GM23338 (cell line): ENCODE measurements at regions not wholly inside any gene's neighbourhood (a gene's known extent, or its start where the extent isn't known, plus 50 kb on each side); places are given as distances from the start of the nearest gene placed in this dataset.

Source experiments
- ATAC-seq: fragments of 200-7000 bp; cut with Tn5 transposase; 3 replicates; pipeline ENCODE4 v1.9.1; 2020
- DNase-seq: peaks from one replicate; pipeline ENCODE4 v3.0.0-alpha.2; 2015; ENCODE audit warnings: low spot score
- H2AFZ ChIP-seq: fragments of 200-600 bp; sonication (generic); 2 replicates; pipeline ENCODE4 v1.8.0; 2016; ENCODE audit warnings: antibody characterized with exemption, mild to moderate bottlenecking, moderate library complexity
- H3F3A ChIP-seq: fragments of 200-600 bp; sonication (generic); replicated peaks from 2 replicates; pipeline ENCODE4 v1.8.0; 2017; ENCODE audit warnings: antibody characterized with exemption, mixed run types, low read depth
- H3K27ac ChIP-seq: fragments of 200-600 bp; sonication (generic); 2 replicates; pipeline ENCODE4 v1.6.1; 2016; ENCODE audit warnings: low read depth
- H3K27me3 ChIP-seq: fragments of 200-600 bp; sonication (generic); 2 replicates; pipeline ENCODE4 v1.8.0; 2016; ENCODE audit warnings: mild to moderate bottlenecking, mixed run types, moderate library complexity; ENCODE audit not compliant: insufficient read depth
- H3K36me3 ChIP-seq: fragments of 200-600 bp; sonication (generic); 2 replicates; pipeline ENCODE4 v1.8.0; 2016; ENCODE audit warnings: mild to moderate bottlenecking; ENCODE audit not compliant: insufficient read depth
- H3K4me1 ChIP-seq: fragments of 200-600 bp; sonication (generic); 2 replicates; pipeline ENCODE4 v1.8.0; 2016; ENCODE audit warnings: mild to moderate bottlenecking, moderate library complexity; ENCODE audit not compliant: insufficient read depth
- H3K4me2 ChIP-seq: fragments of 200-600 bp; sonication (generic); 2 replicates; pipeline ENCODE4 v1.7.1; 2017; ENCODE audit warnings: mixed run types
- H3K4me3 ChIP-seq: fragments of 200-600 bp; sonication (generic); 2 replicates; pipeline ENCODE4 v1.6.1; 2016; ENCODE audit warnings: mixed run types
- H3K79me2 ChIP-seq: fragments of 200-600 bp; sonication (generic); replicated peaks from 2 replicates; pipeline ENCODE4 v1.8.0; 2017; ENCODE audit warnings: mild to moderate bottlenecking; ENCODE audit not compliant: insufficient read depth
- H3K9me2 ChIP-seq: fragments of 200-600 bp; sonication (generic); 2 replicates; pipeline ENCODE4 v1.8.0; 2017; ENCODE audit not compliant: insufficient read depth
- H4K20me1 ChIP-seq: fragments of 200-600 bp; sonication (generic); replicated peaks from 2 replicates; pipeline ENCODE4 v1.8.0; 2017; ENCODE audit warnings: mild to moderate bottlenecking; ENCODE audit not compliant: insufficient read depth
- H3K27ac Mint-ChIP-seq: 2 replicates; pipeline ENCODE4 v1.8.0; 2020; ENCODE audit warnings: inconsistent platforms, mild to moderate bottlenecking, moderate library complexity, mixed read lengths
- H3K27me3 Mint-ChIP-seq: 3 replicates; pipeline ENCODE4 v1.8.0; 2022; ENCODE audit warnings: low read depth, mild to moderate bottlenecking, moderate library complexity, mixed read lengths, inconsistent platforms; ENCODE audit not compliant: insufficient read depth, poor library complexity
- H3K36me3 Mint-ChIP-seq: 3 replicates; pipeline ENCODE4 v1.8.0; 2021; ENCODE audit warnings: low read depth, mild to moderate bottlenecking, inconsistent platforms, moderate library complexity, mixed read lengths
- H3K4me1 Mint-ChIP-seq: 3 replicates; pipeline ENCODE4 v1.8.0; 2020; ENCODE audit warnings: mild to moderate bottlenecking, inconsistent platforms, mixed read lengths
- H3K4me3 Mint-ChIP-seq: 3 replicates; pipeline ENCODE4 v1.8.0; 2021; ENCODE audit warnings: moderate library complexity, mild to moderate bottlenecking, inconsistent platforms, mixed read lengths
- H3K9me3 Mint-ChIP-seq: 3 replicates; pipeline ENCODE4 v1.8.0; 2020; ENCODE audit warnings: moderate library complexity, mild to moderate bottlenecking, inconsistent platforms, mixed read lengths
- CREB1 ChIP-seq: fragments of 250-450 bp; sonication (Bioruptor Pico); IDR thresholded peaks from 2 replicates; pipeline ENCODE4 v1.5.0; 2020; ENCODE audit warnings: low read depth, mild to moderate bottlenecking, moderate library complexity
- EZH2 ChIP-seq: fragments of 200-600 bp; sonication (generic); IDR thresholded peaks from one replicate; pipeline ENCODE4 v1.8.0; 2017; ENCODE audit warnings: antibody characterized with exemption, mild to moderate bottlenecking, low read depth; ENCODE audit not compliant: unreplicated experiment
- NANOG ChIP-seq: IDR thresholded peaks from 2 replicates; pipeline ENCODE4 v1.6.1; 2016; ENCODE audit warnings: antibody characterized with exemption, borderline replicate concordance
- POLR2AphosphoS5 ChIP-seq: IDR thresholded peaks from 2 replicates; pipeline ENCODE4 v1.6.1; 2016; ENCODE audit warnings: antibody characterized with exemption, low read depth
- STAT1 ChIP-seq: IDR thresholded peaks from one replicate; pipeline ENCODE4 v1.6.1; 2016; ENCODE audit warnings: antibody characterized with exemption; ENCODE audit not compliant: unreplicated experiment
- ZNF114 ChIP-seq: fragments of 250-450 bp; sonication (Bioruptor Pico); IDR thresholded peaks from 2 replicates; pipeline ENCODE4 v1.5.0; 2020; ENCODE audit warnings: mild to moderate bottlenecking, moderate library complexity
- ZNF331 ChIP-seq: fragments of 250-450 bp; sonication (Bioruptor Pico); IDR thresholded peaks from 2 replicates; pipeline ENCODE4 v1.5.0; 2020; ENCODE audit warnings: low read depth, mild to moderate bottlenecking, moderate library complexity
- ZNF462 ChIP-seq: fragments of 250-450 bp; sonication (Bioruptor Pico); IDR thresholded peaks from 2 replicates; pipeline ENCODE4 v1.5.0; 2020; ENCODE audit warnings: mild to moderate bottlenecking, moderate library complexity
- TF ChIP-seq, protein P1 (sequence below): IDR thresholded peaks from 2 replicates; pipeline ENCODE4 v1.6.1; 2016; ENCODE audit warnings: antibody characterized with exemption
- TF ChIP-seq, protein P2 (sequence below), 2 experiments: fragments of 200-600 bp in 1 of 2; sonication (generic) in 1 of 2; conservative IDR thresholded peaks; 2 replicates each; pipeline versions ENCODE4 v1.5.1 to v1.6.1; 2016 to 2017; ENCODE audit warnings: antibody characterized with exemption in 2 of 2, low read depth in 2 of 2, mild to moderate bottlenecking in 2 of 2, moderate library complexity in 1 of 2

- Histone ChIP-seq H4K20me1 (no peaks in the 10 kb centered on the region), H3K4me2 (no peak overlapping the region), H3F3A (no peaks in the 10 kb centered on the region), H3K36me3 (no peaks in the 10 kb centered on the region), H3K27ac (no peak overlapping the region), H3K9me2 (no peaks in the 10 kb centered on the region), H3K79me2 (no peaks in the 10 kb centered on the region), H3K27me3 (no peaks in the 10 kb centered on the region), H3K4me3 (no peak overlapping the region), H2AFZ (no peak overlapping the region), H3K4me1 (peaks cover 2% of the 10 kb centered on the region; the same call in 1 of the 2 replicates)
- H3K27ac Mint-ChIP-seq: no peak overlapping the region
- no peak for DNase-seq
- no peaks in the 10 kb centered on the region for H3K36me3 Mint-ChIP-seq
- TF ChIP-seq ZNF114 (CRISPR knock-in tag) (no peak), EZH2 (no peak), ZNF331 (CRISPR knock-in tag) (no peak), POLR2AphosphoS5 (no peak), ZNF462 (CRISPR knock-in tag) (no peak), STAT1 (no peak), NANOG (no peak), CREB1 (CRISPR knock-in tag) (no peak)
- TF ChIP-seq, protein P1, sequence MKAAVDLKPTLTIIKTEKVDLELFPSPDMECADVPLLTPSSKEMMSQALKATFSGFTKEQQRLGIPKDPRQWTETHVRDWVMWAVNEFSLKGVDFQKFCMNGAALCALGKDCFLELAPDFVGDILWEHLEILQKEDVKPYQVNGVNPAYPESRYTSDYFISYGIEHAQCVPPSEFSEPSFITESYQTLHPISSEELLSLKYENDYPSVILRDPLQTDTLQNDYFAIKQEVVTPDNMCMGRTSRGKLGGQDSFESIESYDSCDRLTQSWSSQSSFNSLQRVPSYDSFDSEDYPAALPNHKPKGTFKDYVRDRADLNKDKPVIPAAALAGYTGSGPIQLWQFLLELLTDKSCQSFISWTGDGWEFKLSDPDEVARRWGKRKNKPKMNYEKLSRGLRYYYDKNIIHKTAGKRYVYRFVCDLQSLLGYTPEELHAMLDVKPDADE: no peak
- TF ChIP-seq, protein P2, sequence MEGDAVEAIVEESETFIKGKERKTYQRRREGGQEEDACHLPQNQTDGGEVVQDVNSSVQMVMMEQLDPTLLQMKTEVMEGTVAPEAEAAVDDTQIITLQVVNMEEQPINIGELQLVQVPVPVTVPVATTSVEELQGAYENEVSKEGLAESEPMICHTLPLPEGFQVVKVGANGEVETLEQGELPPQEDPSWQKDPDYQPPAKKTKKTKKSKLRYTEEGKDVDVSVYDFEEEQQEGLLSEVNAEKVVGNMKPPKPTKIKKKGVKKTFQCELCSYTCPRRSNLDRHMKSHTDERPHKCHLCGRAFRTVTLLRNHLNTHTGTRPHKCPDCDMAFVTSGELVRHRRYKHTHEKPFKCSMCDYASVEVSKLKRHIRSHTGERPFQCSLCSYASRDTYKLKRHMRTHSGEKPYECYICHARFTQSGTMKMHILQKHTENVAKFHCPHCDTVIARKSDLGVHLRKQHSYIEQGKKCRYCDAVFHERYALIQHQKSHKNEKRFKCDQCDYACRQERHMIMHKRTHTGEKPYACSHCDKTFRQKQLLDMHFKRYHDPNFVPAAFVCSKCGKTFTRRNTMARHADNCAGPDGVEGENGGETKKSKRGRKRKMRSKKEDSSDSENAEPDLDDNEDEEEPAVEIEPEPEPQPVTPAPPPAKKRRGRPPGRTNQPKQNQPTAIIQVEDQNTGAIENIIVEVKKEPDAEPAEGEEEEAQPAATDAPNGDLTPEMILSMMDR (conservative IDR thresholded peaks at IDR 0.05; ENCODE audit: low read depth in 2 of 2): no peak
- no peaks in the 10 kb centered on the region for H3K27me3 Mint-ChIP-seq
- H3K9me3 Mint-ChIP-seq: no peaks in the 10 kb centered on the region; the same call in 2 of the 3 replicates
- no peak for ATAC-seq
- no peak overlapping the region for H3K4me3 Mint-ChIP-seq
- peaks cover 7% of the 10 kb centered on the region; the same call in 2 of the 3 replicates for H3K4me1 Mint-ChIP-seq
These were observed 210.2 kb downstream of the MREG start for GRCh38 chr2:215803150-215803549.
